LNCAP (cell line): ENCODE measurements at regions not wholly inside any gene's neighbourhood (a gene's known extent, or its start where the extent isn't known, plus 50 kb on each side); places are given as distances from the start of the nearest gene placed in this dataset.

Source experiments
- TF ChIP-seq, protein P1 (sequence below): fragments of 450-650 bp; IDR thresholded peaks from 2 replicates; pipeline ENCODE4 v1.5.1; 2017; ENCODE audit warnings: mild to moderate bottlenecking

- TF ChIP-seq, protein P1, sequence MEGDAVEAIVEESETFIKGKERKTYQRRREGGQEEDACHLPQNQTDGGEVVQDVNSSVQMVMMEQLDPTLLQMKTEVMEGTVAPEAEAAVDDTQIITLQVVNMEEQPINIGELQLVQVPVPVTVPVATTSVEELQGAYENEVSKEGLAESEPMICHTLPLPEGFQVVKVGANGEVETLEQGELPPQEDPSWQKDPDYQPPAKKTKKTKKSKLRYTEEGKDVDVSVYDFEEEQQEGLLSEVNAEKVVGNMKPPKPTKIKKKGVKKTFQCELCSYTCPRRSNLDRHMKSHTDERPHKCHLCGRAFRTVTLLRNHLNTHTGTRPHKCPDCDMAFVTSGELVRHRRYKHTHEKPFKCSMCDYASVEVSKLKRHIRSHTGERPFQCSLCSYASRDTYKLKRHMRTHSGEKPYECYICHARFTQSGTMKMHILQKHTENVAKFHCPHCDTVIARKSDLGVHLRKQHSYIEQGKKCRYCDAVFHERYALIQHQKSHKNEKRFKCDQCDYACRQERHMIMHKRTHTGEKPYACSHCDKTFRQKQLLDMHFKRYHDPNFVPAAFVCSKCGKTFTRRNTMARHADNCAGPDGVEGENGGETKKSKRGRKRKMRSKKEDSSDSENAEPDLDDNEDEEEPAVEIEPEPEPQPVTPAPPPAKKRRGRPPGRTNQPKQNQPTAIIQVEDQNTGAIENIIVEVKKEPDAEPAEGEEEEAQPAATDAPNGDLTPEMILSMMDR: no peak
These were observed 159.6 kb upstream of the ZNF217 start for GRCh38 chr20:53752971-53753879.

DNA sequence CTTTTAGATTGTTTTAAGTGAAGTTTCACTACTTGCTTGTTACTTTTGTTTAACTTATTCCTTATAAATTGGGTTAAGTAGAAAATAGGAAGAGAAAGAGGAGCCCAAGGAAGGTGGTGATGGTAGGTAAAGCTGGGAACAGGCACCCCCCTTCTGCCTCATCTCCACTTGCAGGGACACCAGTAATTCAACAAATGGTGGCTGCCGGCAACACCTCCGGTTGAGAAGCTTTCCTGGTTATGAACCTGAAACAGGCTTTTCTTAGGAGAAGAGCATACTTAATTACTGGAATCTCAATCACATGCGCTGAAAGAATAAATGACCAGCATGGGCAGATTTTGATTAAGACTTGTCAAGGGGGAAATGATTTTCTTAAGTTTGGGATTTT lies 158.9 kb upstream of the ZNF217 start:
- TF ChIP-seq, protein P1: no peak

- TF ChIP-seq, protein P1: no peak
These were observed 158.1 kb upstream of the ZNF217 start for GRCh38 chr20:53751620-53752318.

GRCh38 chr20:53750827-53751619 lies 157.4 kb upstream of the ZNF217 start:
- TF ChIP-seq, protein P1: no peak

- TF ChIP-seq, protein P1: no peak
These were observed 155.9 kb upstream of the ZNF217 start for GRCh38 chr20:53749499-53749898.

DNA sequence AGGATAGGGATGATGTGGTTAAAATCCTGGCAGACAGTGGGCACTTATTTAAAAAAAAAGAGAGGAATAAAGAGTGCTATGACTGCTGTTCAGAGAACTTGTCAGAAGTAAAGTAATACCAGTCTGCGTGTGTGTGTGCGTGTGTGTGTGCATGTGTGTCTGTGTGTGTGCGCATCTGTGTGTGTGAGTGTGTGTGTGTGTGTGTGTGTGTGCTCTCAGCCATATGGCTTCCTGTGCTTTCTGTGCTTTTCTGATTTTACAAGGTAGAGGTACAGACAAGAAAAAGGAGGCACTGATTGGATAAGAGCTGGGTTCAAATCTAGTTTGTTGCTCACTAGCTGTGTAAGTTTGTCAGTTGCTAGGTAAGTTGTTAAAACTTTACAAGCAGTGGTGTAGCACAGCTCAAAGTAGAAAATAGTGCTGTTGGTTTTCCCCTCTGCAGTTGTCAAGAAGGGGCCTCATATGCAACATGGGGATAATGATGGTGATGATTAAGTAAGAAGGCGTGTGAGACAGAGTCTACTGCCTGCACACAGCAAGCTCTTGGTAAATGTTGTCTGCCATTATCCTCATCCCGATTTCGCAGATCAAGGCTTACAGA lies 155.3 kb upstream of the ZNF217 start:
- TF ChIP-seq, protein P1: no peak

- TF ChIP-seq, protein P1: no peak
These were observed 154.5 kb upstream of the ZNF217 start for GRCh38 chr20:53748176-53748575.
